ENCODE measurements at regions not wholly inside any gene's neighbourhood (a gene's known extent, or its start where the extent isn't known, plus 50 kb on each side); places are given as distances from the start of the nearest gene placed in this dataset.

GRCh38 chr16:87239545-87239944, 77.6 kb downstream of the C16orf95 start:
- H3K4me3 ChIP-seq: no peak overlapping the region
- WGBS, 3 donors: 77 to 86% (median 78%) methylated on average over 4 of the region's 4 CpGs
- H3K9me3 ChIP-seq: no peaks in the 10 kb centered on the region

GRCh38 chr16:87240211-87241136, 76.7 kb downstream of the C16orf95 start:
- Histone ChIP-seq H3K27me3 (no peaks in the 10 kb centered on the region), H3K4me3 (no peak overlapping the region), H3K36me3 (no peaks in the 10 kb centered on the region), H3K4me1 (ENCODE audit: insufficient read depth) (no peaks in the 10 kb centered on the region), H3K27ac (no peak overlapping the region), H3K9me3 (no peaks in the 10 kb centered on the region)
- intact Hi-C loops (cut with DNase I): no loop called here
- TF ChIP-seq EP300 (IDR thresholded peaks at IDR 0.05) (no peak), CTCF (IDR thresholded peaks at IDR 0.05) (no peak), POLR2A (IDR thresholded peaks at IDR 0.05) (no peak)
- no peak for DNase-seq
- WGBS, 3 donors: 81 to 85% (median 81%) methylated on average over 14 of the region's 14 CpGs

More at GRCh38 chr16:87239545-87239944, 77.6 kb downstream of the C16orf95 start:
- no peaks in the 10 kb centered on the region for H3K27me3 ChIP-seq
- DNase-seq: no peak
- H3K36me3 ChIP-seq: no peaks in the 10 kb centered on the region
- no peak overlapping the region for H3K27ac ChIP-seq
- intact Hi-C loops (cut with DNase I): no loop called here
- no peak for TF ChIP-seq CTCF (IDR thresholded peaks at IDR 0.05)
- no peak for TF ChIP-seq POLR2A (IDR thresholded peaks at IDR 0.05)
- TF ChIP-seq EP300 (IDR thresholded peaks at IDR 0.05): no peak
- no peaks in the 10 kb centered on the region for H3K4me1 ChIP-seq (ENCODE audit: insufficient read depth)

- no peaks in the 10 kb centered on the region for H3K36me3 ChIP-seq
- H3K27ac ChIP-seq: no peak overlapping the region
- WGBS, 3 donors: 82 to 84% (median 83%) methylated on average over 15 of the region's 15 CpGs
- H3K4me1 ChIP-seq (ENCODE audit: insufficient read depth): no peaks in the 10 kb centered on the region
- H3K9me3 ChIP-seq: no peaks in the 10 kb centered on the region
- TF ChIP-seq POLR2A (IDR thresholded peaks at IDR 0.05) (no peak), EP300 (IDR thresholded peaks at IDR 0.05) (no peak), CTCF (IDR thresholded peaks at IDR 0.05) (no peak)
- no peak for DNase-seq
- H3K27me3 ChIP-seq: no peaks in the 10 kb centered on the region
- H3K4me3 ChIP-seq: no peak overlapping the region
- intact Hi-C loops (cut with DNase I): no loop called here
These were observed 75.9 kb downstream of the C16orf95 start for GRCh38 chr16:87241137-87241771.

- Histone ChIP-seq H3K27ac (no peak overlapping the region), H3K27me3 (no peaks in the 10 kb centered on the region), H3K4me1 (ENCODE audit: insufficient read depth) (no peaks in the 10 kb centered on the region), H3K9me3 (no peaks in the 10 kb centered on the region), H3K36me3 (no peaks in the 10 kb centered on the region), H3K4me3 (no peak overlapping the region)
- DNase-seq: no peak
- TF ChIP-seq POLR2A (IDR thresholded peaks at IDR 0.05) (no peak), CTCF (IDR thresholded peaks at IDR 0.05) (no peak), EP300 (IDR thresholded peaks at IDR 0.05) (no peak)
- intact Hi-C loops (cut with DNase I): no loop called here
- WGBS, 3 donors: 78 to 88% (median 83%) methylated on average over 7 of the region's 7 CpGs
These were observed 73.7 kb downstream of the C16orf95 start for GRCh38 chr16:87243478-87243877.

Measured in ovary (tissue), 7 donors.